HEK293T (cell line): ENCODE measurements at regions not wholly inside any gene's neighbourhood (a gene's known extent, or its start where the extent isn't known, plus 50 kb on each side); places are given as distances from the start of the nearest gene placed in this dataset.
"Not testable (repeated sequence)": the region's sequence is repeated elsewhere in the genome, so short reads cannot be mapped to it uniquely, and the experiment has no call there.

Experiments used
- CTCF ChIA-PET: fragments of 350-600 bp; formaldehyde crosslinking; extraction: SDS; loops from one replicate; lab custom pipeline; 2021; ENCODE audit warnings: antibody characterized with exemption, inconsistent platforms; lab: Yijun Ruan, JAX
- POLR2A ChIA-PET: fragments of 350-600 bp; formaldehyde crosslinking; extraction: SDS; loops from one replicate; lab custom pipeline; 2020; ENCODE audit warnings: antibody characterized with exemption, inconsistent platforms; lab: Yijun Ruan, JAX
- DNase-seq: peaks from one replicate; pipeline ENCODE4 v3.0.0; 2012; ENCODE audit warnings: mixed read lengths; ENCODE audit errors: extremely low spot score
- ARNT ChIP-seq: fragments of 450-650 bp; IDR thresholded peaks from 2 replicates; pipeline ENCODE4 v1.6.1; 2017; ENCODE audit warnings: mild to moderate bottlenecking
- BHLHE40 ChIP-seq: fragments of 450-650 bp; IDR thresholded peaks from 2 replicates; pipeline ENCODE4 v1.6.1; 2016; ENCODE audit warnings: mild to moderate bottlenecking, moderate library complexity, borderline replicate concordance
- CTBP1 ChIP-seq: fragments of 450-650 bp; IDR thresholded peaks from 2 replicates; pipeline ENCODE4 v1.6.1; 2016; ENCODE audit warnings: borderline replicate concordance
- ELF4 ChIP-seq: fragments of 450-650 bp; IDR thresholded peaks from 2 replicates; pipeline ENCODE4 v1.6.1; 2017; ENCODE audit warnings: antibody characterized with exemption
- FOXA1 ChIP-seq: fragments of 450-650 bp; IDR thresholded peaks from 2 replicates; pipeline ENCODE4 v1.6.1; 2016; ENCODE audit warnings: mild to moderate bottlenecking
- FOXK2 ChIP-seq: fragments of 450-650 bp; IDR thresholded peaks from 2 replicates; pipeline ENCODE4 v1.6.1; 2016; ENCODE audit warnings: mild to moderate bottlenecking
- FOXM1 ChIP-seq: fragments of 450-650 bp; IDR thresholded peaks from 2 replicates; pipeline ENCODE4 v1.6.1; 2017; ENCODE audit warnings: mild to moderate bottlenecking, borderline replicate concordance
- HDGF ChIP-seq: fragments of 450-650 bp; IDR thresholded peaks from 2 replicates; pipeline ENCODE4 v1.6.1; 2017; ENCODE audit warnings: antibody characterized with exemption, borderline replicate concordance
- L3MBTL2 ChIP-seq: fragments of 450-650 bp; conservative IDR thresholded peaks from 2 replicates; pipeline ENCODE4 v1.6.1; 2016; ENCODE audit warnings: mild to moderate bottlenecking
- LEF1 ChIP-seq: fragments of 450-650 bp; IDR thresholded peaks from 2 replicates; pipeline ENCODE4 v1.6.1; 2017; ENCODE audit warnings: mild to moderate bottlenecking, borderline replicate concordance
- NFRKB ChIP-seq: fragments of 450-650 bp; IDR thresholded peaks from 2 replicates; pipeline ENCODE4 v1.6.1; 2016; ENCODE audit warnings: mild to moderate bottlenecking, moderate library complexity
- SP1 ChIP-seq: fragments of 450-650 bp; IDR thresholded peaks from 2 replicates; pipeline ENCODE4 v1.6.1; 2017
- SUZ12 ChIP-seq: fragments of 450-650 bp; IDR thresholded peaks from 2 replicates; pipeline ENCODE4 v1.6.1; 2016; ENCODE audit warnings: mild to moderate bottlenecking
- TARDBP ChIP-seq: fragments of 450-650 bp; IDR thresholded peaks from 2 replicates; pipeline ENCODE4 v1.6.1; 2016
- ZNF384 ChIP-seq: fragments of 450-650 bp; IDR thresholded peaks from 2 replicates; pipeline ENCODE4 v1.6.1; 2016
- TF ChIP-seq, protein P1 (sequence below): fragments of 450-650 bp; IDR thresholded peaks from 2 replicates; pipeline ENCODE4 v1.6.1; 2016

DNA sequence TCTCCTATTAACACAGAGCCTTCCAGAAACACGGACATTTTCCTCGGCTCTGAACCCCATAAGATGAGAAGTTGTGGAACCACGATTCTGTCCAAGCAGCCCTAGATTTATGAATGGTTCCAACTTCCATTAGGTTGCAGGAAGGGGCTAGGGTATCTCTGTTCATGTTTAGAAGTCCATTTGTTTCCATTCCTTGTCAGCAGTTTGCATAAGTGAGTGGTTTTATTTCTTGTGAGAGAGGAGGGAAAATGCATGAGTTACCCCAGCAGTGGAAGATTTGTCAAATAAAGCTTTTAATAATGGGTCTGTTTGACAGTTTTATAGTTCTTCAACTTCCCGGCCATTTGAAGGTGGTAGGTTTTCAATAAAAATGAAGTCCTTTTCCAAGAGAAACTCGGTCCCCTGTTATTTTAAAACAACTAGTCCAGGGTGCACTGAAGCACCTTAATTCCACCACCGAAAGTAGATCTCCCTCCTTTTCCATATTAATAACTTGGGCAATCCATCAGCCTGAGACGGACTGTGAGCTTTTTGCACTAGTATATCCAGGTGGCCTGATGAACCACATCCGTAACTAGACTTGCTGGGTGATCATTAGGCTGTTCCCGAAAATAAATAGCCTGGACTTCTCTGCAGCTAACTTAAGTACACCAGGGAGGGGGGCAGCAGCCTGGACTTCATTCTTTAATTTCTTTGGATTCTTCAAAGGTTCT is 181.3 kb downstream of the TMEM114 start:
- POLR2A ChIA-PET = no interaction called here
- CTCF ChIA-PET = no interaction called here
- DNase-seq = no peak
- TF ChIP-seq ZNF384 (no peak), SUZ12 (no peak), CTBP1 (no peak), TARDBP (no peak), ELF4 (no peak), FOXM1 (no peak), LEF1 (no peak), HDGF (no peak), SP1 (no peak), FOXA1 (no peak), L3MBTL2 (no peak), BHLHE40 (no peak), ARNT (no peak)
- TF ChIP-seq, protein P1, sequence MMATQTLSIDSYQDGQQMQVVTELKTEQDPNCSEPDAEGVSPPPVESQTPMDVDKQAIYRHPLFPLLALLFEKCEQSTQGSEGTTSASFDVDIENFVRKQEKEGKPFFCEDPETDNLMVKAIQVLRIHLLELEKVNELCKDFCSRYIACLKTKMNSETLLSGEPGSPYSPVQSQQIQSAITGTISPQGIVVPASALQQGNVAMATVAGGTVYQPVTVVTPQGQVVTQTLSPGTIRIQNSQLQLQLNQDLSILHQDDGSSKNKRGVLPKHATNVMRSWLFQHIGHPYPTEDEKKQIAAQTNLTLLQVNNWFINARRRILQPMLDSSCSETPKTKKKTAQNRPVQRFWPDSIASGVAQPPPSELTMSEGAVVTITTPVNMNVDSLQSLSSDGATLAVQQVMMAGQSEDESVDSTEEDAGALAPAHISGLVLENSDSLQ = no peak

DNA sequence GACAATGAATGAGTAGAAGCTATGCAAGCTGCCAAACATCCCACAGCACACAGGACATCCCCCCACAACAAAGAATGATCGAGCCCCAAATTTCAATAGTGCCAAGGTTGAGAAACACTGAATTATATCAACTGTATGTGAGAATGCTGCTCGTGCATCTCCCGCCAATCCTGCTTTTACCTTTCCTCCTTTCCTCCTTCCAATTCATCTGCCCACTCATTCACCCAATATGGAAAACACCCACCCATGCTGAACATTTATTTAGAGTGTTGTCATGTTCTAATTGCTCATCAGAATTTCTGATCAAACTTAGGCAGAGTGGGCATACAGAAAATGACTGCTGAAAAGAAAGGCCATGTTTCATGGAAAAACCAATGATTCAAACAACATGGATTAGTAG is 183.0 kb downstream of the TMEM114 start:
- no peak for TF ChIP-seq ELF4
- TF ChIP-seq SP1 = no peak
- no peak for TF ChIP-seq CTBP1
- no peak for TF ChIP-seq TARDBP
- TF ChIP-seq HDGF = no peak
- no peak for TF ChIP-seq ARNT
- TF ChIP-seq FOXM1 = no peak
- CTCF ChIA-PET = no interaction called here
- DNase-seq = no peak
- POLR2A ChIA-PET = no interaction called here

DNA sequence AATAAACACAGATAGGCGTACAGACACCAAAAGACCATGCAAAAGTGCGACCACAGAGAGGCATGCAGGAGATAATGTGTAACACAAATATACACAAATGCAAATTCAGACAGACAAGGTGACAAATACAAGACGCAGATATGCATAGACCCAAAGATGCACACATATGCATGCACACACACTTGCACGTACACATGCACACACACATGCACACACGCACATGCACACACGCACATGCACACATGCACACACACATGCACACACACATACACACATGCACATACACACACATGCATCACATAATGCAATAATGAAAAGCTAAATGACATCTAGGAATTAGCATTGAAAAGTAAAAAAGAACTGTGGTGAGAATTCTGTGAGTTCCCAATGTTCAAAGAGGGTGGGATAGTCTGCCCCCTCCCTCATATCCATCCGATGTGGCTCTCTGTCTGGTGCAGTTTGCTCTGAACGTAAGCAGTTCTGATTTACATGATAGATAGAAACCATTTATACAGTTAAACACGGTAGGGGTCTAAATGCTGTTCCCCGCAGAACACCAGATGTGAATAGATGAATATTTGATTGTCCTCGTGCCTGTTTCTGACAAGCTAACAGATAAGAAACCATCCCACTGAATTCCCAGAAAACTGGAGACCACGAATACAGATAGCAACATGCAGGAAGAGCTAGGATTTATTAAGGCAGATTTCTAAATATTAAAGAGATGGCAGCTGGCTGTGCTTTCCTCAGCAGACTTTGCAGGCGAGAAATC is 186.1 kb downstream of the TMEM114 start:
- CTCF ChIA-PET = no interaction called here
- DNase-seq = no peak
- TF ChIP-seq, protein P1 = no peak
- TF ChIP-seq ELF4 (no peak), ARNT (no peak), NFRKB (no peak)
- POLR2A ChIA-PET = no interaction called here

DNA sequence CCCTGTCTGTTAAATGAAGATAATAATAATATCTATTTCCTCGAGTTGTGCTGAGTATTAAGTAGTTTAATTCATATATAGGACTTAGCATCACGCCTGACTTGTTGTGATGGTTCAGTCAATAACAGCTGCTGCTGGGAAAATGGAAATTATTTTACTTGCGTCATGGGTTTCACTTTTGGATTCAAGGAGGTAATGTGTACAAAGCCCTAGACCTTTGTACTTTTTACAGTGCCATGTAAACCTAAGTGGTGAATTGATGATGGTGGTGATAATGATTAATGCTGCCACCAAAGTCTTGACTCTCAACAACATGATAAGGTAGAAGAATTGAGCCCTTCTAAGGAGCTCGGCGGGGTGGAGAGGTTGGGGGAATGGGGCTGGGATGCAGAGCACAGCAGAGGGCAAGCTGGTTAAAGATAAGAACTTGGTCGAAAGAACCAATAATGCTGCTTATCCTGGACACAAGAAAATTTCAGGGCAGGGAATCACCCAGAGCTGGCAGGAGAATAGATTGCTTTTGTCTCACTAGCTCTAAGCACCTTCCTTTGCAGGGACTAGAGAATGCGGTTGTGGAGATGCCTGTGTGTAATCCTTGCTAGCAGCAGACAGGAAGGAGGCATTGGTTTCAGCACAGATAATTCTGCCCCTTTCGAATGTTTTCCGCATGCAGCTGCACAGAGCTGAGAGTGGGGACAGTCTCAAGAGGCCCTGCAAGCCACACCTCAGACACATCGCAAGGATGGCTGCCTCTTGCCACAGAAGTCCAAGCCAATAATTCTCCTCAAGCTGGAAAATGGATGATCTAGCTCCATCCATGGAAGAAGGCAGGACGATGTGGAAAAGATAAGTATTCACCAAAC is 187.1 kb downstream of the TMEM114 start:
- ChIA-PET CTCF (no interaction called here), POLR2A (no interaction called here)
- DNase-seq = no peak
- TF ChIP-seq L3MBTL2 = no peak
- TF ChIP-seq ARNT = no peak
- no peak for TF ChIP-seq LEF1
- TF ChIP-seq FOXA1 = no peak
- TF ChIP-seq FOXK2 = no peak
- no peak for TF ChIP-seq SP1
- TF ChIP-seq NFRKB = no peak
- no peak for TF ChIP-seq TARDBP
- TF ChIP-seq ELF4 = no peak
- TF ChIP-seq SUZ12 = no peak
- TF ChIP-seq CTBP1 = no peak
- TF ChIP-seq ZNF384 = no peak
- no peak for TF ChIP-seq FOXM1
- no peak for TF ChIP-seq BHLHE40
- TF ChIP-seq, protein P1 = no peak

DNA sequence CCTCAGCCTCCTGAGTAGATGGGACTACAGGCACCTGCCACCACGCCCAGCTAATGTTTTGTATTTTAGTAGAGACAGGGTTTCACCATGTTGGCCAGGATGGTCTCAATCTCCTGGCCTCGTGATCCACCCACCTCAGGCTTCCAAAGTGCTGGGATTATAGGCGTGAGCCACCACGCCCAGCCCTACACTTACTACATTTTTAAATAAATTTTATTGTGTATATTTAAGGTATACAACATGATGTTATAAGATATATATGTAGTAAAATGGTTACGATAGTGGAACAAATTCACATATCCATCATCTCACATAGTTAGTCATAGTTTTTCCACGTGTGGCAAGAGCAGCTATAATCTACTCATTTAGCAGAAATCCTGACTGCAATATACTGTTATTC is 189.6 kb downstream of the TMEM114 start:
- POLR2A ChIA-PET, DNase-seq, CTCF ChIA-PET: not testable (repeated sequence)

DNA sequence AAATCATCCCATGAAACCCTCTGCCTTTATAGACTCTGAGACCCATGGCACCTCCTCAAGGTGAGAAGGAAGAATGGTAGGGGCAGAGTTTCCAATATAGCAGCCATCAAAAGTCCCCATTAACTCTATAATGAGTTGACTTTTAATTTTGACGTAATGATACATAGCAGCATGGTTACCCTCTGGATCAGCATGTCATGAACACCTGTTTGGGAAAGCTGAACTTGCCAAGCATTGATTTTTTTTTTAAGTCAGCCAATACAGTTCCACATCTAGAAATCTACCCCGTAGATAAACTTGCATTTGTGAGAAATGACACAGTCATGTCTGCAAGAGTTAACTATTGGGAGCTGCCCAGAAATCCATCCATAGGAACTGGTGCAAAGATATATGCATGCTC is 191.8 kb downstream of the TMEM114 start:
- DNase-seq = no peak
- no peak for TF ChIP-seq HDGF
- TF ChIP-seq FOXK2 = no peak
- no peak for TF ChIP-seq NFRKB
- no peak for TF ChIP-seq TARDBP
- no peak for TF ChIP-seq SP1
- no peak for TF ChIP-seq ARNT
- TF ChIP-seq FOXM1 = no peak
- TF ChIP-seq FOXA1 = no peak
- TF ChIP-seq ELF4 = no peak
- TF ChIP-seq LEF1 = no peak
- no peak for TF ChIP-seq ZNF384
- TF ChIP-seq L3MBTL2 = no peak
- no peak for TF ChIP-seq BHLHE40
- TF ChIP-seq, protein P1 = no peak
- TF ChIP-seq CTBP1 = no peak
- TF ChIP-seq SUZ12 = no peak
- CTCF ChIA-PET = no interaction called here
- POLR2A ChIA-PET = no interaction called here
